Anterior cingulate cortex (tissue), 58 donors: ENCODE measurements at regions not wholly inside any gene's neighbourhood (a gene's known extent, or its start where the extent isn't known, plus 50 kb on each side); places are given as distances from the start of the nearest gene placed in this dataset.
"Not testable (repeated sequence)": the region's sequence is repeated elsewhere in the genome, so short reads cannot be mapped to it uniquely, and the experiment has no call there.

Experiments used
- DNase-seq, 58 donors: peaks; one replicate each; lab custom pipeline; 2025; lab: John Stamatoyannopoulos, UW

DNA sequence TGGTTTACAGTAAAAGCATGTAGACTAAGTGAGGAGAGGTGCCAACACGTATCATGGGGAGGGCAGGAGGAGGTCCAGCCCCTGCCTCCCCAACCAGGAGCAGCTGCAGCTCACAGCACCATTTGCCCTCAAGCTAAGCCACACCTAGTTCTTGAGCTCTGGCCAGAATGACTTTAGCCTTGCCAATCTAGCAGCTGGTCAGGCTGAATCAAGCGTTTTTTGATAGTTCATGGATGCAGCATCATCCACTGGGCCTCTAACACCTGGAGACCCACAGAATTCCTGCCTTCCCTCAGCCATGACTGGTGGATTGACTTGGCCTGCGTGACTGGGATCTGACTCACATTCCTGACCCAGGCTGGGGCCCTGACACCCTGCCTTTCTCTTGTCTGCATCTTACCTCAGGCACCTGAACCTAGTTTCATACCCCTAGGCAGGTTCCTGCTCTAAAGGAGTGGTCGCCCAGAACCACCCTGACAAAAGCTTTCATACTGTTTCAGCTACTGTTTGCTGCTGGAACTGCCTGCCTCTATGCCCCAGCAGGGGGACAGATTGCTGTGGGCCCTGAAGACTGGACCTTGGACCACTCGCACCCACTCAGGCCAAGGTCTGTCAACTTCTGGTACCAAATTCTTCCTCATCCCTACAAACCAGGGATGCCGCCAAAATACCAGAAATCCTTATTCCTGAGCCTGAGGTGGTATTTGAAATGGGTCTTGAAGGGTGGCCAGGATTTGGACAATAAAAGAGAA is 122.3 kb downstream of the QRSL1 start:
- DNase-seq: no peak

DNA sequence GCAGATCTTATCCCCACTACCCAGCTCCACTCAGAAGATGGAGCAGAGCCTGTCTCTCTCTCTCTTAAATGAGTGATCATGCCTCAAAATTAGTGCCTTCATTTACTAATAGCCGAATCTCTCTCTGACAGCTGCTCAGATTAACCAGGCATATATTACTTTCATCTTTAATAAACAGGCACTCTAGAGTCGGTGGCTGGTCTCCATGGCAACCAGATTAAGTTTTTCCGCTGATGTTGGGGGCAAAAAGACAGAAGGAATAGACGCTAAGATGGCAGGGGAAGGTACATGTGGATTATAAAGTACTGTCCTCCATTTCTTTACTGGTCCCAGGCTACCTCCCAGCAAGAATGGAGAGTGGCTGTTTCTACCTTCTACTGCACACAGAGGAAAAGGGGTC is 121.6 kb downstream of the QRSL1 start:
- DNase-seq: no peak

DNA sequence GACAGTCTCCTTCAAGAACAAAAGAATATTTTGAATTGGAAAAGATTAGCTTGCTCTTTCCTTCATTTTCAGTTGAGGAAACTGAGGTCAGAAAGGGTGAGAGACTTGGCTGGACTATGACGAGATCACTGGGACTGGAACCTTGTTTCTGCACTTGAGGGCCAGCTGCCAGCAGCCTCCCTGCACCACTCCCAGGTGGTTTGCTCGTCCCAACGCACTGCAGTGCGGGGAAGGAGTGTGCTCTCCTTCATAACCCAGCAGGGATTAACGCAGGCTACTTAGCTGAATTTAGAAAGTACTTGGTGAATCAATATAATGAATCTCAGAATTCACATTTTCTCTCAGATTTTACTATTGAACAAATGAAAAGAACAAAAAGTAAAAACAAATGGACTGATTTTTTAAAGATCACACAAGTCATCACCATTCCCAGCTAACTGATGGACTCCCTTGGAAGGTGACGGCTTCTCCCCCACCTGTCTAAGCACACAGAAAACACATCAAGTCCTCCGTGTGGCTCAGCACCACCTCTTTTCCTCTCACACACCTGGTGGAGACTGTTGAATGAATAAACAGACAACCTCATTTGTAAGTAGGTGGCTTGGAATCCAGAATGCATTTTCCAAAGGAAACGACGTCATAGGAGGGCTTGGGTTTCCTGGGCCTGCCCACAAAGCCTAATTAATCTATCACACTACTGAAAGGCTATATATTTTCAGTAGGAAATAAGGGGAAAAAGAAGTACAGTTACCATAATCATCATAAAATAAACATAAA is 121.0 kb downstream of the QRSL1 start:
- DNase-seq: no peak

DNA sequence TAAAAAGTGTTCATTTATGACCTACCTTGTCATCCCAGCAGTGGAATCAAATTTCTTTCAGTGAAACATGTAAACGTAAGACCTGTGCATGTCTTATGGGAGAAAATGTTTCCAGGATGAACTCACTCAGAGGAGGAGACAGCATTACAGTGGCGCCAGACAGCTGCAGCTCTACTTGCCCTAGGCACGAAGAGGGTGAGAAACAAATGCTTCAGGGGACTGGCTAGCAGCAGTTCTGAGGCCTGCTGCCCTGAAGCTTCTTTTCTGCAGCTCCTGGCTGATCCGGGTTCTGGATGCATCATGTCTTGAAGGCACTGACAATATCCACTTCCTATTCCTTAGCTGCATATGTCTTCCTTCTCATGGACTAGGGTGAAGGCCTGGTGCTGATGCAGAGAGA is 120.2 kb downstream of the QRSL1 start:
- DNase-seq: no peak

DNA sequence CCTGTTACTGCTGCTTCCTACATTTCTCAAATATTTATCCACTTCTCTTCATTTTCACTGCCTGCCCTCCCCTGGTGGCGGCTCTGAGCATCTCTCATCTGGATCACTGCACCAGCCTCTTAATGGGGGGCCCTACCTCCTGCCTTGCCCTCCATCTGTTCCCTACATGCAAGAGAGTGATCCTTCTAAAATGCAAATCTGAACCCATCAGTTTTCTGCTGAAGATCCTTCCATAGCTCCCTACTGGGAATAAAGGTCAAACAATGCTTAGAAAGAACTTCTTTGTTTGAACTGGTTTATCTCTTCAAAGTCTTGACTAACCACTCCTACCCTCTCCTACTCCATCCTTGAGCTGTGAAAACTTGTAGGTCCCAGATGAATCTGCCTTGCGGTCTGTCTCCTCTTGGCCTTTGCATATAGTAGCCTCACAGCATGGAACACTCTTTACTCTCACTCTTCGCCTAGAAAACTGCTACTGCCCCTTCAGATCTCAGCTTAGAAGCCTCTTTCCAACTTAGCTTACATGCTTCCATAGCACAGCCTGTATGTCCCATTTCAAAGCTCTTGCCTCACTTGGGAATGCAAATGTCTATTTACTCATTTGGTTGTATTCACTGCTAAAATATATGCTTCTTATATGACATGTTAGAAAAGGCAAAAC is 119.3 kb downstream of the QRSL1 start:
- no peak for DNase-seq

DNA sequence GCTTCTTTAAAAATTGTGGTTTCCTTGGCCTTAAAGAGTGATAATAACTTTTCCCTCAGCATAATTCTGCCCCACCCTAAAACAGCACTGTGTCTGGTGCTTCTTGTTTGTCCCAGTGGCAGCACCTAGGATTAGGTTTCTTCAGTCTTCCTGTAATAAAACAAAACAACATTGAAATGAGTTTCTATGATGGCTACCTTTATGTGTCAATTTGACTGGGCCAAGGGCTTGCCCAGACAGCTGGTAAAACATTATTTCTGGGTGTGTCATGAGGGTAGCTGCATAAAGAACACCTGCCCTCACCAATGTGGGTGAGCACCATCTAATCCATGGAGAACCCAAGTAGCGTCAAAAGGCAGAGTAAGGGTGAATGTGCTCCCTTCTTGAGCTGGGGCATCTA is 117.8 kb downstream of the QRSL1 start:
- DNase-seq: no peak

DNA sequence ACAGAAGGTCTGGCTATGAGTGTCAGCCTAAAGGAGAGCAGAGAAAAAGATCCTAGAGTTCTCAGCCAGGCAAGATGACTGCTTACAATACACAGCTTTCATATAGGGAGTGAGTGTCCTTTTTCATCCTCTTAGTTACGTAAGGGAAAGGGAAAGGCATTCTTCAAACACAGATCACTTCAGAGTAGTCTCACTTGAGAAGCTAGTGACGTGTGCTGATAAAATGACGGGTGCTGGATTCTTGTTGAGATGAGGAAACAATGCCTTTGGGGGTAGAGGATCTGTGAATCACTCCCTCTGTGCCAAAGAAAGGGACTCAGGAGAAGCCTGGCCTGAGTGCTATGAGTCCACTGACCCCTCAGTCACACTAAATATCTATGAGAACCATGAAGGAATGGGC is 117.3 kb downstream of the QRSL1 start:
- DNase-seq: no peak

DNA sequence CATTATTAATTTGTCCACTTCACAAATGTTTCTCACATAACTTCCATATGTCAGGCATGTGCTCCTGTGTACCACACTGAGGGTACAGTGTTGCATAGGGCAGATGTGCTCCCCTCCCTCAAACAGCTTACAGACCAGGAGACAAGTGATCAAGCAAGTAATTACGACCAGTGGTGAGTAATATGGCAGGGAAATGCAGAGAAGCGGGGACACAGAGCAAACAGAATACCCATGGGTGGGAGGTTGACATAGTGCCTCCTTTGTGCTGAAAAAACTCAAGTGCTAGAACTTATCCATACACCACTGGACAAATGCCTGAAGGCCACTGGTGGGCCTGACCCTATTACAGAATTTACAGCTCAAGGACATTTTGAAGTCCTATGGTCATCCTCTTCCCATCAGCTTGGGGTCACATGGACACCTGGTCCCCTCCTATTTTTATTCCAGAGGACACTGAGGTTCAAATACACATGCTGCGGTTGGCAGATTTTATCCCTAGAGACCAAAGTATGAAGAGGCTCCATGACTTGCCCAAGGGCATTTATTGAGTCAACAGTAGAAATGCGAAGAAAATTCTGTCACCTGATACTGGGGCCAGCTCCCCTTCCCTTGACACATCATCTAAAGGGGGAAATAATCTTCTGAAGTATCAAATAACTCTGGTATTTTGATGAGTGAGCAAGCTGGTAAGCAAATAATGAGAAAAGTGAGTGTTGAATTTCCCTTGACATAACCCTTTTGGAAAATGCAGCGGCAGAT is 116.6 kb downstream of the QRSL1 start:
- DNase-seq: no peak

DNA sequence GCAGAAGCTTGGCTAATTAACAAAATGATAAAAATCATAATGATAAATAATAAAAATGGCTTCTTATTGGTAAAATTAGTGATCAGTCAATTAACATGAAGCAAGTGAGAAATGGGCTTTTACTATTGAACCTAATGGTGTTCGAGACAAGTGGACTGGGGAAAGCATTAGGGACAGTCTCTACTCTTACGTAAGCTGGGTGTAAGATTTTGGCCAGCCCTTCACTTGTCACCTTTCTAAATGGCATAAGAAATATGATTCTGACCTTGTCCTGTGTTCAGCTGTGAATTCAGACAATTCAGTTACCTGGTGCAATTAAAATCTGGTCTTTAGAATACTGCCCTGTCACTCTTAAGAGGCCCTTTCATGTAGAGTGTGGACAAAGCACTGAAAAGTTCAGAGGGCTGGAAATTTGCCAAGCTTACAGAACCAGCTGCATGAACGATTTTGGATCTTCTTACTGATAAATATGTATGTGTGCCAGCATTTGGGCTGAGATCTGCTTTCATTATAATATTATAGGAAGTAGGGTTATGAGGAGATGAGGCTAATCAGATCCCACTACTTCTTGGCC is 115.9 kb downstream of the QRSL1 start:
- no peak for DNase-seq

DNA sequence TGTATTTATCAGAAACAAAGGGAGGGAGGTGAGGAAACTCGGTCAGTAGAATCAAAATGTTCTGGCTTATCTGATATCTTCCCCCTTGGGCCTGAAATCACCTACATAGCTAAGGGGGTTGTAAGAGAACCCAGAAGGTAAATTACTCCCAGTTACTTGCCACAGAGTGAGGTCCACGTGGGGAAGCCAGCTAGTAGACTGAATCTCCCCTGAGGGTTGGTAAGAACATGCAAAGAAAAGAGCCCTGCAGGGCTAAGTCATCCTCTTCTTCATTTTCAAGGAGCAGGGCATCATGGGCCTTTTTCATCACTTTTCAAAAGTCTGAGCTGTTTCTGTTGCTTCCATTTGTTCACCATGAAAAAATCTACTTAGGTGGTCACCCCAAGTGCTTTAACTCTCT is 115.4 kb downstream of the QRSL1 start:
- no peak for DNase-seq

DNA sequence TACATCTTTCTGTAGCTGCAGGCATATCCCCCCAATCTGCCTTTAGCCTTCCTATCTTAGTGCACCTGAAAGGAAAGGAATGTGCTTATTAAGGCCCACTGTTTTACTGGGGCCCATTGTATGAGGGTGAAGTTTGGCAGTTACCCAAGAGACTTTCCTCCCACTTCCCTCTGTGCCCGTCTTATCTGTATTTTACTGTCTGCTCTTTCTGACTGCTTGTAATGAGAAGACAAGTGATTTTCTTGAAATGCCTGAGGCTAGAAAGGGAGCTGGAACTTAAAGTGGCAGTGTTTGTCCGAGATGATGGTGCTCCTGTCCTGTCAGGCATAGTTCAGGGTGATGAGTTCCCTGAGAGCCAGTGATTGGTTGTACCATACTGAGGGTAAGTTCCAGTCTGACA is 114.7 kb downstream of the QRSL1 start:
- DNase-seq: not testable (repeated sequence)

DNA sequence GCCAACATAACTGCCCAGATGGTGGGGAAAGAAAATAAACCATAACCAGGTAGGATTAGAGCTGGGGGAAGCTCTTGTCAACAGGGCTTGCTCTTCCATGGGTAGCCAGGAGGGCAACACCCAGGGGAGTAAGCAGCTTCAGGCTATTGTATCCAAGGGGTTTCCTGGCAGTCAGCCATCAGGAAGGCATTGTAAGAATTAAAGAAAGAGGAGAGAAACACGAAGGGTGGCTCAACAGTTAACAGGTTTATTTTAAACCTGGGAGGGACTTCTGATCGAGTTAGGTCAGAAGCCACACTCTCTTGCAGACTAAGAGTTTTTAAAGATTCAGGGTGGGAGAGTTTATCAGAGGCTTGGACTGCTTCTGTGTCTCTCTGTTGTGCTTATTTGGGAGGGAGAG is 114.2 kb downstream of the QRSL1 start:
- DNase-seq: no peak

DNA sequence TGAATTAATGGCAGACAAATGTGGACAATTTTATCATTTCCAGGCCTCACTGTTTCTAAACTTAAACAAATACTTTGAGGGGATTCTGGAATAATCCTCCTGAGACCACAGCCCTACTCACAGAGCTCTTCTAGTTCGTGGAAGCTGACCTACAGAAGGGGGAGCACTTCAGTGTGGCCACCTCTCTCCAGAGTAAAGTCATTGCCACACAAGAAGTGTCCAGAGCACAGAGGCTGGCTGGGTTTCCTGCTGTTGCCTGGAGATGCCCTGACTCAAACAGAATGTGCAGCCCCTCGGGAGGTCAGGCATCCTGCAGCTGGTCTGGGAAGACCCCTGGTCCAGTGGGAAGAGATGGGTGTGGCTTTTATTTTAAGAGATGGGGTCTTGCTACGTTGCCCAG is 110.9 kb downstream of the QRSL1 start:
- DNase-seq: no peak

DNA sequence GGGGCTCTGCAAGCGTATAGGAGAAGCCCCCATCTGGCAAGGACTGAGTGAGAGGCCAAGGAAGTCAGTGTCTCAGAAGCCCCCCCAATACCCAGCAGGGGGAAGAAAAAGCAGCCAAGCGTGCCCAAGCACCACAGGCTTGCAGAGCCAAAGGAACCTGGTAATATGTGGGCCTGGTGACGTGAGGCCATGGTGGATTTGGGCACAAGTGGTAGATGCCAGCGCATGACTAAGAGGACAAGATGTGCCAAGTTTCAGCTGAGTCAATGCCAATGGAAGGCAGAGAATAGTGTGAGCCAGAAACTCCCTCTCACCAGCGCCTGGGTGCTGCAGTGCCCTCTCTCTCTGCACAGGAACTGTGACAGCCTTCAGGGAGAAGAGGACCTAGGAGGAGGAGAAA is 110.0 kb downstream of the QRSL1 start:
- peak in 55 of 58 donors; percentile 4 to 85 (median 51) for DNase-seq

DNA sequence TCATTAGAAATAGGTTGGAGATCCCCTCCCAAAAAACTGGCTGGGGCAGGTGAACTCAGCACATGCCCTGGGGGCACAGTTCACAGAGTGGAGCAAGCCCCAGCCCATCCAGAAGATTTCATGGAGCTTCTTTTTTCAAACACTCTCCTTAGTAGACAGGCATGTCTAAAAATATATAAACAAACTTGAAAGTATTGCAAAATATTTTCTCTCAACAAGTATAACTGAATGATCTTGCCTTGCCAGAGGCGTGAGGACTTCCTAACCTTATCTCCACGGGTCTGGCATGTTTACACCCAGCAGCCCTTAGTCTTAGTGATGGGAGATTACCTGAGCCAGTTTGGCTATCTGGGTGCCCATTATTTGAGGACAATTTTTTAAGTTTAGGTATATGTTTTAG is 107.1 kb downstream of the QRSL1 start:
- no peak for DNase-seq

DNA sequence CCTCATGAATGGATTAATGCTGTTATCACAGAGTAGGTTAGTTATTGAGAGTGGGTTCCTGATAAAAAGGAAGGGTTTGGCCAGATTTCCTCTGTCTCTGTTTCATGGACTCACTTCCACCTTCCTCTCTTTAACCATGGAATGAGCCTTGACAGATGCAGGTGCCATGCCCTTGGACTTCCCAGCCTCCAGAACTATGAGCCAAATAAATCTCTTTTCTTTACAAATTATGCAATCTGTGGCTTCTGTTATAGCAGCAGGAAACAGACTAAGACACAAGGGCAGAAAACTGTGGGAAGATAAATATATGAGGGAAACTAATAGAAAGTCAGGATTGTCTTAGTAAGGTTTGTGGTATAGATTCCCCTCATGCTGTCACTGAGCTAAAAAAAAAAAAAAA is 106.5 kb downstream of the QRSL1 start:
- DNase-seq: no peak

DNA sequence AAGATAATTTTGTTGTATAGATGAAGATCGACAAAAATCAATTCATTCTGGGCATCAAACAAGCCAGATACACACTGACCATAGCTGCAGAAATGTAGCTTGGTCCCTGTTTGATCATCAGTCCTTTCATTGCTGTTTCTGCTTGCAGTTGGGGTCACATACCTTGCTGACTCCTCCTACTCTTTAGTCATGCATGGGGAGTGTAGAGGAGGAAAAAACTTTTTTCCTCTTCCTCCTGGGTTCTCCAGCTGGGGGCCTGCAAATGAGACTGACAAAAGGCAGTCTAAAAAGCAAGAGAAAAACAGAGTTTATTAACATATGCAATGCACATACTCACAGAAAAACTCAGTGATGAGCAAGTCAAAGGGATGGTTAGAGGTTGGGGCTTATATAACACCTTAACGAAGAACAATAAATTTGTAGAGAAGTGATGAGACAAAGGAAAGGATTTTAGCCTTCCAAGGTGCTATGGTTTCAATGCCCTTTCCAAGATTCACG is 105.8 kb downstream of the QRSL1 start:
- DNase-seq: no peak

DNA sequence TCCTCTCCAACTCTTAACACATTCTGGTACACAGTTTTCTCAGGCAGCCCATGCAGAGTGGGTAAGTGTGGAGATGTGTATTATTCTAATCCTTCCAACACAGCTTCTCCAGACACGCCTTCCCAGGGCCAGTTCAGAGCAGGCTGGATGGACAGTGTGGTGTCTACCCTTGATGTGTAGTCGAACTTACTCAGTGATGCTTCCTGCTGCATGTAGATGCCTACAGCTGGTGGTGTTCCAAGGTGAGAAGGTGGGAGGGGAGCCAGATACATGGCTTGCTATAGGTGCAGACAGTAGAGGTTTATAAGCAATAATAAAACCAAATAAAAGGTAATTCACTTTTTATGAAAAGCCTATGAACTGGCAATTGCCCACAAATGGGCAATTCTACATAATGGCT is 104.0 kb downstream of the QRSL1 start:
- DNase-seq: no peak

DNA sequence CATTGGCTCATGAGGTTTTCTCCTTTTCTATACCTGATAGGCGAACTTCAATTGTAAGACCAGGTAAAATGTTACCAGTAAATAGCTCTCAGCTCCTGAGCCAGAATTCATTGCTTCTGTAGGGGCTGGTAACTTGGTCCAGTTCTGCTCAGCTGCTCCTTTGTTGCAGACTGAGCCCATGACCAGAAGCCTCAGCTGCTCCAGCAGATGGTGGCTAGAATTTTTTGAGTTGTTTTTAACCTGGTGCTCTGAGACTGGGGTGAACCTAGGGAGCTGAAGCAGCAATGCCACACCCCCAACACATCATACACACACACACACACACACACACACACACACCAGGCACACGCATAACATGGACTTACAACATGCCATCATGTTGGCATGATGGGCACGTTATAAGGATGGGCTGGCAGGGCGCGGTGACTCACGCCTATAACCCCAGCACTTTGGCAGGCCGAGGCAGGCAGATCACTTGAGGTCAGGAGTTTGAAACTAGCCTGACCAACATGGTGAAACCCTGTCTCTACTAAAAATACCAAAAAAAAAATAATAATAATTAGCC is 103.1 kb downstream of the QRSL1 start:
- DNase-seq: no peak

DNA sequence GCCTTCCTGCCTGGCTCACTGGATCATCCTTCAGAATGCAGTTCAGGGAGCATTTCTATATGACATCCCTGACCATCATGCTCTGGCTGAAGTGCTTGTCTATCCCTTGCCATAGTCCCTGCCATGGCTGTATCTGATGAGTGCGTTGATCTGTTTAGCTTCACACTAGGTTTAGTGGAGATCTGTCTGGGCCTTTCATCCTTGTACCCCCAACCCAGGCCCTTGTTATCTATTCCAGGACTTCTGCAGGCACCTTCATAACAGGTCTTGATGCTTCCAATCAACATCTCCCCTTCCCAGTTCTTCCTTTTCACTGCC is 102.4 kb downstream of the QRSL1 start:
- DNase-seq: no peak
